ENCODE measurements at regions not wholly inside any gene's neighbourhood (a gene's known extent, or its start where the extent isn't known, plus 50 kb on each side); places are given as distances from the start of the nearest gene placed in this dataset.

- no peak for DNase-seq
- H3K4me1 Mint-ChIP-seq = no peaks in the 10 kb centered on the region
- peaks cover 34% of the 10 kb centered on the region for H3K9me3 Mint-ChIP-seq
- no peaks in the 10 kb centered on the region for H3K27me3 ChIP-seq (ENCODE audit: control insufficient read depth, insufficient read depth, low read length, poor library complexity, severe bottlenecking)
- no peaks in the 10 kb centered on the region for H3K27me3 Mint-ChIP-seq (ENCODE audit: insufficient read depth)
- H3K9me3 ChIP-seq (ENCODE audit: control insufficient read depth, low read length) = no peaks in the 10 kb centered on the region
- H3K36me3 Mint-ChIP-seq (ENCODE audit: low read depth) = no peaks in the 10 kb centered on the region
- H3K9ac ChIP-seq (ENCODE audit: extremely low read depth, low read length, poor library complexity, severe bottlenecking) = no peak overlapping the region
- no peak overlapping the region for H3K27ac ChIP-seq (ENCODE audit: low read depth, low read length)
- TF ChIP-seq, protein P1, sequence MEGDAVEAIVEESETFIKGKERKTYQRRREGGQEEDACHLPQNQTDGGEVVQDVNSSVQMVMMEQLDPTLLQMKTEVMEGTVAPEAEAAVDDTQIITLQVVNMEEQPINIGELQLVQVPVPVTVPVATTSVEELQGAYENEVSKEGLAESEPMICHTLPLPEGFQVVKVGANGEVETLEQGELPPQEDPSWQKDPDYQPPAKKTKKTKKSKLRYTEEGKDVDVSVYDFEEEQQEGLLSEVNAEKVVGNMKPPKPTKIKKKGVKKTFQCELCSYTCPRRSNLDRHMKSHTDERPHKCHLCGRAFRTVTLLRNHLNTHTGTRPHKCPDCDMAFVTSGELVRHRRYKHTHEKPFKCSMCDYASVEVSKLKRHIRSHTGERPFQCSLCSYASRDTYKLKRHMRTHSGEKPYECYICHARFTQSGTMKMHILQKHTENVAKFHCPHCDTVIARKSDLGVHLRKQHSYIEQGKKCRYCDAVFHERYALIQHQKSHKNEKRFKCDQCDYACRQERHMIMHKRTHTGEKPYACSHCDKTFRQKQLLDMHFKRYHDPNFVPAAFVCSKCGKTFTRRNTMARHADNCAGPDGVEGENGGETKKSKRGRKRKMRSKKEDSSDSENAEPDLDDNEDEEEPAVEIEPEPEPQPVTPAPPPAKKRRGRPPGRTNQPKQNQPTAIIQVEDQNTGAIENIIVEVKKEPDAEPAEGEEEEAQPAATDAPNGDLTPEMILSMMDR (conservative IDR thresholded peaks at IDR 0.05) = no peak
- H3K4me1 ChIP-seq (ENCODE audit: control insufficient read depth, insufficient read depth, low read length) = no peaks in the 10 kb centered on the region
- no peak overlapping the region for H3K4me3 Mint-ChIP-seq
- H3K27ac Mint-ChIP-seq = no peak overlapping the region
- WGBS, 2 experiments (ENCODE audit: insufficient coverage in 1 of 2, insufficient read length in 1 of 2) = 93 to 100% methylated on average over 3 to 4 of the region's 4 CpGs
- H3K4me3 ChIP-seq (ENCODE audit: low read length) = no peak overlapping the region
- no peaks in the 10 kb centered on the region for H3K36me3 ChIP-seq (ENCODE audit: control insufficient read depth, insufficient read depth, low read length)
Measured at GRCh38 chr7:51577390-51577789, 260.8 kb upstream of the COBL start.

DNA sequence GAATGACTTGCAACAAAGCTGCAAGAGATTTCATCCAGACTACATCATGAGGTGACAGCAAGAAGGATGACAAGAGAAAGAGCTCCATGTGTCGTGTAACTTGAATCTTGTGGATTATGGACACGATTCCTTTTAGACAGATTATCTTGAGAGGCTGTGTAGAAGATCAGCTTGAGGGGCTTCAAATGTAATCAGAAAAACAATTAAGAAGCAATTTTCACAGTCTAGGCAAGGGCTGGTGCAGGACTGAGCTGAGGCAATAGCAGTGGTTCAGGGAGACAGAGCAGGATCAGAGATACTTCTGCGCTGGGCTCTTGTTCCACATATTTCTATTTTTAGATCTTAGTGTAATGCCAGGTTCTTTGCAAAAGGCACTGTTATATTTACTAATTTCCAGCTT is 253.0 kb upstream of the COBL start:
- Mint-ChIP-seq H3K27me3 (ENCODE audit: insufficient read depth) (peaks cover 1% of the 10 kb centered on the region), H3K27ac (no peak overlapping the region)
- no peak for DNase-seq

GRCh38 chr7:51569176-51569575 is 252.6 kb upstream of the COBL start:
- peaks cover 1% of the 10 kb centered on the region for H3K27me3 Mint-ChIP-seq (ENCODE audit: insufficient read depth)
- DNase-seq = no peak
- H3K4me1 ChIP-seq (ENCODE audit: control insufficient read depth, insufficient read depth, low read length) = no peaks in the 10 kb centered on the region
- no peaks in the 10 kb centered on the region for H3K36me3 ChIP-seq (ENCODE audit: control insufficient read depth, insufficient read depth, low read length)
- peaks cover 8% of the 10 kb centered on the region for H3K9me3 Mint-ChIP-seq
- no peaks in the 10 kb centered on the region for H3K36me3 Mint-ChIP-seq (ENCODE audit: low read depth)
- no peaks in the 10 kb centered on the region for H3K27me3 ChIP-seq (ENCODE audit: control insufficient read depth, insufficient read depth, low read length, poor library complexity, severe bottlenecking)
- no peak overlapping the region for H3K9ac ChIP-seq (ENCODE audit: extremely low read depth, low read length, poor library complexity, severe bottlenecking)
- peaks cover 7% of the 10 kb centered on the region for H3K4me1 Mint-ChIP-seq
- H3K4me3 ChIP-seq (ENCODE audit: low read length) = no peak overlapping the region
- H3K27ac Mint-ChIP-seq = no peak overlapping the region
- TF ChIP-seq, protein P1 (conservative IDR thresholded peaks at IDR 0.05) = no peak
- 90 to 100% methylated on average over 5 of the region's 5 CpGs for WGBS, 2 experiments (ENCODE audit: insufficient coverage in 1 of 2, insufficient read length in 1 of 2)
- H3K4me3 Mint-ChIP-seq = no peak overlapping the region
- no peak overlapping the region for H3K27ac ChIP-seq (ENCODE audit: low read depth, low read length)
- H3K9me3 ChIP-seq (ENCODE audit: control insufficient read depth, low read length) = no peaks in the 10 kb centered on the region

More for the DNA sequence above, 253.0 kb upstream of the COBL start:
- Histone ChIP-seq H3K27ac (ENCODE audit: low read depth, low read length) (no peak overlapping the region), H3K4me3 (ENCODE audit: low read length) (no peak overlapping the region), H3K27me3 (ENCODE audit: control insufficient read depth, insufficient read depth, low read length, poor library complexity, severe bottlenecking) (no peaks in the 10 kb centered on the region), H3K36me3 (ENCODE audit: control insufficient read depth, insufficient read depth, low read length) (no peaks in the 10 kb centered on the region), H3K9me3 (ENCODE audit: control insufficient read depth, low read length) (no peaks in the 10 kb centered on the region), H3K9ac (ENCODE audit: extremely low read depth, low read length, poor library complexity, severe bottlenecking) (no peak overlapping the region), H3K4me1 (ENCODE audit: control insufficient read depth, insufficient read depth, low read length) (no peaks in the 10 kb centered on the region)
- TF ChIP-seq, protein P1 (conservative IDR thresholded peaks at IDR 0.05) = no peak
- Mint-ChIP-seq H3K4me1 (peaks cover 6% of the 10 kb centered on the region), H3K9me3 (peaks cover 12% of the 10 kb centered on the region), H3K36me3 (ENCODE audit: low read depth) (no peaks in the 10 kb centered on the region), H3K4me3 (no peak overlapping the region)
- WGBS, 2 experiments (ENCODE audit: insufficient coverage in 1 of 2, insufficient read length in 1 of 2) = 86 to 100% methylated on average over 2 to 3 of the region's 3 CpGs
